H1 (cell line): ENCODE measurements at regions not wholly inside any gene's neighbourhood (a gene's known extent, or its start where the extent isn't known, plus 50 kb on each side); places are given as distances from the start of the nearest gene placed in this dataset.

Source experiments
- CTCF ChIA-PET: fragments of 300-600 bp; sonication (Branson Sonifier 250); formaldehyde crosslinking; loops from one replicate; lab custom pipeline; 2021; ENCODE audit not compliant: partially characterized antibody; lab: Charles Lee
- POLR2A ChIA-PET: fragments of 300-600 bp; sonication (Branson Sonifier 250); formaldehyde crosslinking; loops from one replicate; lab custom pipeline; 2021; ENCODE audit warnings: inconsistent platforms; ENCODE audit not compliant: partially characterized antibody; lab: Charles Lee
- DNase-seq, 2 experiments: peaks; one replicate each; pipeline versions ENCODE4 v3.0.0 to v3.0.0-alpha.2; 2010 to 2022; ENCODE audit warnings: low spot score in 2 of 2, low read depth in 1 of 2, mixed read lengths in 1 of 2
- FAIRE-seq: peaks from 2 replicates; lab custom pipeline; 2011; peaks lifted over from hg19 to GRCh38; lab: Jason Lieb, UNC
- H2AFZ ChIP-seq: 2 replicates; pipeline ENCODE4 v1.8.1; 2012; ENCODE audit warnings: low read length, inconsistent platforms
- H2AK5ac ChIP-seq: 2 replicates; pipeline ENCODE4 v1.6.1; 2013; ENCODE audit warnings: low read depth, low read length
- H2BK120ac ChIP-seq: replicated peaks from 2 replicates; pipeline ENCODE3; 2013; ENCODE audit warnings: low read depth, low read length, inconsistent platforms
- H2BK12ac ChIP-seq: 2 replicates; pipeline ENCODE4 v1.6.1; 2013; ENCODE audit warnings: low read depth, low read length
- H2BK15ac ChIP-seq: 2 replicates; pipeline ENCODE4 v1.6.1; 2013; ENCODE audit warnings: low read length
- H2BK20ac ChIP-seq: 2 replicates; pipeline ENCODE4 v1.6.1; 2013; ENCODE audit warnings: low read length
- H2BK5ac ChIP-seq: 2 replicates; pipeline ENCODE4 v1.6.1; 2013; ENCODE audit warnings: low read depth, low read length
- H3K14ac ChIP-seq: 2 replicates; pipeline ENCODE4 v1.6.1; 2013; ENCODE audit warnings: inconsistent platforms; ENCODE audit not compliant: insufficient read length
- H3K18ac ChIP-seq: 2 replicates; pipeline ENCODE4 v1.6.1; 2013; ENCODE audit warnings: low read length; ENCODE audit errors: extremely low read depth
- H3K23ac ChIP-seq: 2 replicates; pipeline ENCODE4 v1.6.1; 2013; ENCODE audit warnings: inconsistent platforms; ENCODE audit not compliant: insufficient read length
- H3K23me2 ChIP-seq: 2 replicates; pipeline ENCODE4 v1.6.1; 2013; ENCODE audit warnings: low read depth, low read length
- H3K27ac ChIP-seq: 2 replicates; pipeline ENCODE4 v1.6.1; 2011; ENCODE audit warnings: low read depth, low read length, inconsistent platforms
- H3K27me3 ChIP-seq, 4 experiments: replicated peaks in 1 of 4; 1 replicate in 1 of 4; 2 replicates in 3 of 4; pipeline versions ENCODE4 v1.6.1 to v1.8.1; 2011 to 2013; ENCODE audit warnings: low read length in 3 of 4, mild to moderate bottlenecking in 3 of 4, inconsistent platforms in 2 of 4, mixed read lengths in 2 of 4, moderate library complexity in 1 of 4; ENCODE audit not compliant: control insufficient read depth in 3 of 4, insufficient read depth in 3 of 4; ENCODE audit errors: extremely low read depth in 1 of 4
- H3K36me3 ChIP-seq, 4 experiments: 2 replicates each; pipeline versions ENCODE4 v1.6.1 to v1.8.1; 2011 to 2013; ENCODE audit warnings: mild to moderate bottlenecking in 4 of 4, low read length in 3 of 4, moderate library complexity in 2 of 4, control low read depth in 1 of 4, inconsistent platforms in 1 of 4; ENCODE audit not compliant: insufficient read depth in 4 of 4, control insufficient read depth in 2 of 4
- H3K4ac ChIP-seq: replicated peaks from 2 replicates; pipeline ENCODE3; 2013; ENCODE audit warnings: low read length, low read depth, mixed read lengths, inconsistent platforms; ENCODE audit not compliant: insufficient read length
- H3K4me1 ChIP-seq, 4 experiments: replicated peaks in 1 of 4; 1 replicate in 1 of 4; 2 replicates in 3 of 4; pipeline versions ENCODE4 v1.6.1 to v1.8.1; 2011 to 2013; ENCODE audit warnings: low read length in 3 of 4, inconsistent platforms in 2 of 4, mixed read lengths in 1 of 4; ENCODE audit not compliant: insufficient read depth in 4 of 4, control insufficient read depth in 3 of 4
- H3K4me2 ChIP-seq, 2 experiments: 2 replicates each; pipeline versions ENCODE4 v1.6.1 to v1.8.1; 2011 to 2013; ENCODE audit warnings: low read depth in 2 of 2, low read length in 2 of 2, control low read depth in 1 of 2, inconsistent platforms in 1 of 2, mild to moderate bottlenecking in 1 of 2; ENCODE audit not compliant: insufficient read depth in 1 of 2
- H3K4me3 ChIP-seq, 4 experiments: fragments of 200-600, 300-600 bp in 1 of 4; sonication (generic), shearing (Covaris generic), sonication (Bioruptor Twin) in 1 of 4; 2 replicates each; pipeline versions ENCODE4 v1.5.1 to v1.8.1; 2011 to 2016; ENCODE audit warnings: low read length in 4 of 4, low read depth in 3 of 4, control low read depth in 2 of 4, inconsistent platforms in 2 of 4, mild to moderate bottlenecking in 2 of 4, mixed read lengths in 1 of 4, moderate library complexity in 1 of 4; ENCODE audit not compliant: insufficient read depth in 2 of 4; ENCODE audit errors: extremely low read depth in 1 of 4
- H3K56ac ChIP-seq: replicated peaks from 2 replicates; pipeline ENCODE3; 2013; ENCODE audit warnings: low read depth, mild to moderate bottlenecking, mixed read lengths, low read length, inconsistent platforms; ENCODE audit not compliant: insufficient read length
- H3K79me1 ChIP-seq: 2 replicates; pipeline ENCODE4 v1.6.1; 2013; ENCODE audit warnings: low read depth, low read length, control low read depth
- H3K79me2 ChIP-seq, 2 experiments: 2 replicates each; pipeline versions ENCODE4 v1.6.1 to v1.8.1; 2012 to 2013; ENCODE audit warnings: low read length in 2 of 2, mild to moderate bottlenecking in 2 of 2, inconsistent platforms in 1 of 2; ENCODE audit not compliant: insufficient read depth in 2 of 2, control insufficient read depth in 1 of 2
- H3K9ac ChIP-seq, 4 experiments: replicated peaks in 1 of 4; 1 replicate in 1 of 4; 2 replicates in 3 of 4; pipeline versions ENCODE4 v1.6.1 to v1.8.1; 2011 to 2013; ENCODE audit warnings: low read depth in 3 of 4, low read length in 3 of 4, control low read depth in 2 of 4, mild to moderate bottlenecking in 2 of 4, moderate library complexity in 2 of 4, inconsistent platforms in 1 of 4; ENCODE audit errors: extremely low read depth in 1 of 4
- H3K9me3 ChIP-seq, 2 experiments: 2 replicates each; pipeline versions ENCODE4 v1.6.1 to v1.8.1; 2012 to 2013; ENCODE audit warnings: mild to moderate bottlenecking in 2 of 2, moderate library complexity in 2 of 2, control low read depth in 1 of 2, inconsistent platforms in 1 of 2, low read depth in 1 of 2, low read length in 1 of 2, mixed read lengths in 1 of 2; ENCODE audit not compliant: insufficient read depth in 2 of 2
- H4K20me1 ChIP-seq, 2 experiments: replicated peaks in 1 of 2; 2 replicates each; pipeline versions ENCODE3 to v1.8.1; 2011 to 2013; ENCODE audit warnings: inconsistent platforms in 2 of 2, low read length in 2 of 2, mild to moderate bottlenecking in 1 of 2; ENCODE audit not compliant: insufficient read depth in 2 of 2, control insufficient read depth in 1 of 2
- H4K5ac ChIP-seq: 2 replicates; pipeline ENCODE4 v1.6.1; 2013; ENCODE audit warnings: low read length, low read depth, mixed read lengths, inconsistent platforms; ENCODE audit not compliant: insufficient read length
- H4K8ac ChIP-seq: 2 replicates; pipeline ENCODE4 v1.8.0; 2013; ENCODE audit warnings: mild to moderate bottlenecking, moderate library complexity, low read length, inconsistent platforms; ENCODE audit not compliant: insufficient read depth; ENCODE audit errors: extremely low read depth
- H4K91ac ChIP-seq: replicated peaks from 2 replicates; pipeline ENCODE3; 2013; ENCODE audit warnings: low read length, mixed read lengths, inconsistent platforms; ENCODE audit not compliant: insufficient read length
- HDAC2 ChIP-seq, 2 experiments: fragments of 300-600 bp in 1 of 2; sonication (generic) in 1 of 2; IDR thresholded peaks; 2 replicates each; pipeline ENCODE4 v1.6.1; 2011 to 2012; ENCODE audit warnings: low read depth in 2 of 2, low read length in 2 of 2, mild to moderate bottlenecking in 2 of 2, moderate library complexity in 2 of 2, borderline replicate concordance in 1 of 2, inconsistent platforms in 1 of 2
- WGBS, 2 experiments: shearing (Covaris generic) in 1 of 2; methylation state at CpG; one replicate each; pipeline versions ENCODE4 v1.1.6 to v1.1.7; 2013 to 2015; ENCODE audit warnings: low lambda C conversion rate in 2 of 2, mixed read lengths in 2 of 2, inconsistent platforms in 1 of 2, low coverage in 1 of 2, missing lambda C conversion rate in 1 of 2; ENCODE audit not compliant: insufficient replicate concordance in 2 of 2, insufficient coverage in 1 of 2, insufficient read length in 1 of 2; ENCODE audit errors: extremely low coverage in 1 of 2, missing lambda C conversion rate in 1 of 2; 5-methylcytosine and 5-hydroxymethylcytosine counted together

DNA sequence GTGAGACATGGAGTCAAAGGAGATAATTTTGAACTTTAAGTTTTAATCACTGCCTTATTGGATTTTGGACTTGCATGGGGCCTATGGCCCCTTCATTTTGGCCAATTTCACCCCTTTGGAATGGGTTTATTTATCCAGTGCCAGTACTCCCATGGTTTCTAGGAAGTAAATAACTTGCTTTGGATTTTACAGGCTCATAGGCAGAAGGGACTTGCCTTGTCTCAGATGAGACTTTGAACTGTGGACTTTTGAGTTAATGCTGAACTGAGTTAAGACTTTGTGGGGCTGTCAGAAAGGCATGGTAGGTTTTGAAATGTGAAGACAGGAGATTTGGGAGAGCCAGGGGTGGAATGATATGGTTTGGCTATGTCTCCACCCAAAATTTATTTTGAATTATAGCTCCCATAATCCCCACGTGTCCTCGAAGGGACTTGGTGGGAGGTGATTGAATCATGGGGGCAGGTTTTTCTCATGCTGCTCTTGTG, 448.1 kb downstream of the NAV3 start:
- Histone ChIP-seq H3K79me2 (no peaks in the 10 kb centered on the region), H3K4me3 (no peak overlapping the region), H3K27ac (no peak overlapping the region), H3K79me1 (no peaks in the 10 kb centered on the region), H3K9ac (no peak overlapping the region), H4K5ac (no peak overlapping the region), H3K23me2 (no peaks in the 10 kb centered on the region), H4K91ac (no peak overlapping the region), H3K4me1 (no peaks in the 10 kb centered on the region), H3K14ac (no peak overlapping the region), H3K4me2 (no peak overlapping the region), H3K36me3 (no peaks in the 10 kb centered on the region), H2BK120ac (no peak overlapping the region), H2BK12ac (no peak overlapping the region), H4K20me1 (no peaks in the 10 kb centered on the region), H2AK5ac (no peak overlapping the region), H3K27me3 (no peaks in the 10 kb centered on the region), H3K9me3 (peaks cover 10 to 12% of the 10 kb centered on the region in 2 experiments; a peak in 3 of 4 replicates), H2BK5ac (no peak overlapping the region), H3K56ac (no peak overlapping the region), H3K18ac (no peak overlapping the region), H3K23ac (no peak overlapping the region), H2AFZ (no peak overlapping the region), H2BK15ac (no peak overlapping the region), H4K8ac (no peak overlapping the region), H2BK20ac (no peak overlapping the region), H3K4ac (no peak overlapping the region)
- 95% methylated on average over 2 of the region's 2 CpGs; no CpG with 5 or more reads in 1 of the 2 experiments for WGBS, 2 experiments
- DNase-seq (no peak), FAIRE-seq (no peak)
- ChIA-PET CTCF (interaction anchor here (0.6 kb wide), 1 partner anchor 278 kb away, joined by 3 read pairs; no protein-coding TSS in a partner anchor), POLR2A (no interaction called here)
- no peak for TF ChIP-seq HDAC2 (IDR thresholded peaks at IDR 0.05; ENCODE audit: borderline replicate concordance in 1 of 2, low read depth in 2 of 2, low read length in 2 of 2)
